ENCODE measurements at regions not wholly inside any gene's neighbourhood (a gene's known extent, or its start where the extent isn't known, plus 50 kb on each side); places are given as distances from the start of the nearest gene placed in this dataset.

DNA sequence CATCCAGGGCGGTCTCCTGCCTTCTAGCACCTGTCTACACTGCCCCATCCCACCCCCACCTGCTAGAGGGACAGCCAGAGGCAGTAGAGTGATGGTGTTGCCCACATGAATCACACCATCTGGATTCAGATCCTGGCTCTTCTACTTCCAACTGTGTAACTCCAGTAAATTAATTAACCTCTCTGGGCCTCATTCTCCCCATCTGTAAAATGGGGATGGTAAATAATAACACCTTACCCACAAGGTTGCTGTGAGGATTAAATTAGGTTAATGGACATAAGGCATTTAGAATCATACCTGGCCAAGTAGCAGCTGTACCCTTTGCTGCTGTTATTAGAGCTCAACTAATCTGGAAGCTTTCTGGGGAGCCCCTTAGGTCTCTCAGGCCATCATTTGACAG is 149.6 kb upstream of the BCOR start:
- DNase-seq (ENCODE audit: low spot score) = no peak
- TF ChIP-seq, protein P1, sequence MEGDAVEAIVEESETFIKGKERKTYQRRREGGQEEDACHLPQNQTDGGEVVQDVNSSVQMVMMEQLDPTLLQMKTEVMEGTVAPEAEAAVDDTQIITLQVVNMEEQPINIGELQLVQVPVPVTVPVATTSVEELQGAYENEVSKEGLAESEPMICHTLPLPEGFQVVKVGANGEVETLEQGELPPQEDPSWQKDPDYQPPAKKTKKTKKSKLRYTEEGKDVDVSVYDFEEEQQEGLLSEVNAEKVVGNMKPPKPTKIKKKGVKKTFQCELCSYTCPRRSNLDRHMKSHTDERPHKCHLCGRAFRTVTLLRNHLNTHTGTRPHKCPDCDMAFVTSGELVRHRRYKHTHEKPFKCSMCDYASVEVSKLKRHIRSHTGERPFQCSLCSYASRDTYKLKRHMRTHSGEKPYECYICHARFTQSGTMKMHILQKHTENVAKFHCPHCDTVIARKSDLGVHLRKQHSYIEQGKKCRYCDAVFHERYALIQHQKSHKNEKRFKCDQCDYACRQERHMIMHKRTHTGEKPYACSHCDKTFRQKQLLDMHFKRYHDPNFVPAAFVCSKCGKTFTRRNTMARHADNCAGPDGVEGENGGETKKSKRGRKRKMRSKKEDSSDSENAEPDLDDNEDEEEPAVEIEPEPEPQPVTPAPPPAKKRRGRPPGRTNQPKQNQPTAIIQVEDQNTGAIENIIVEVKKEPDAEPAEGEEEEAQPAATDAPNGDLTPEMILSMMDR (IDR thresholded peaks at IDR 0.05; ENCODE audit: extremely low read depth, missing control alignments) = no peak

GRCh38 chrX:40245488-40246071 is 147.8 kb upstream of the BCOR start:
- TF ChIP-seq, protein P1 (IDR thresholded peaks at IDR 0.05; ENCODE audit: extremely low read depth, missing control alignments) = no peak

GRCh38 chrX:40244980-40245379 is 147.2 kb upstream of the BCOR start:
- TF ChIP-seq, protein P1 (IDR thresholded peaks at IDR 0.05; ENCODE audit: extremely low read depth, missing control alignments) = no peak
- no peak for DNase-seq (ENCODE audit: low spot score)

More at GRCh38 chrX:40245488-40246071, 147.8 kb upstream of the BCOR start:
- no peak for DNase-seq (ENCODE audit: low spot score)

DNA sequence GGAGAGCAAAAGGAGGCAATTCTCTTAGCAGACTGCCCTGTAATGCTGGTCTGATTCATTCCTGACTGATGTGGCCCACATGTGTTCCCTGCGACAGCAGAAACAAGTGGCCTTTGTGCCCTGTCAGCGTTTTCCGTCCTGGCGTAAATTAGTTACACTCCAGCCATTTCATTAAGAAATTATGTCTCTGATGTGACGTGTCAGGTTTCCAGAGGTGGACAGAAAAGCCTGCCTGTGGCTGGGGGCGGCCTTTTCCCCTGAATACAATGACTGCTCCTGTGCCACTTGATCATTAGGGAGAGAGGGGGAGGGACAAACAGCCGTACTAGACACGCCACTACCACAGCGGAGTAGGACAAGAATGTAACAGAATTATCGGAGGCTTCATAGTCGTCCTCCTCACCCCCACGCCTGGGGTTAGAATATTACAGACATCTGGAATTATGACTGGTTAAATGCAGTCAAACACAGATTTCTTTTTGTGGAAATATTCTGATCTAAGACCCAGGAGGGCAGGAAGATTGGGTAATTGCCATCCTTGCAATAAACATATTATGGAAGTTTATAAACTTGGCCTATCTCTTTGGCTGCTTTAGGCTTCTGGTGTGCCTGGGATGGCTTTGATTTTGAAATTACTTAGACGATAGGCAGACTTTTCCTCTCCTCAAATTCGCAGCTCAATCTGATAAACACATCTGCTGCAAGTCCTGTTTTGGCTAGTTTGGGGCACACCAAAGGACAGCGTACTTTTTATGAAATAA is 146.2 kb upstream of the BCOR start:
- DNase-seq (ENCODE audit: low spot score) = no peak
- TF ChIP-seq, protein P1 (IDR thresholded peaks at IDR 0.05; ENCODE audit: extremely low read depth, missing control alignments) = no peak

- DNase-seq (ENCODE audit: low spot score) = no peak
- TF ChIP-seq, protein P1 (IDR thresholded peaks at IDR 0.05; ENCODE audit: extremely low read depth, missing control alignments) = no peak
Observed at GRCh38 chrX:40240844-40241243, 143.1 kb upstream of the BCOR start.

GRCh38 chrX:40237731-40238178 is 140.0 kb upstream of the BCOR start:
- no peak for DNase-seq (ENCODE audit: low spot score)
- TF ChIP-seq, protein P1 (IDR thresholded peaks at IDR 0.05; ENCODE audit: extremely low read depth, missing control alignments) = no peak

DNA sequence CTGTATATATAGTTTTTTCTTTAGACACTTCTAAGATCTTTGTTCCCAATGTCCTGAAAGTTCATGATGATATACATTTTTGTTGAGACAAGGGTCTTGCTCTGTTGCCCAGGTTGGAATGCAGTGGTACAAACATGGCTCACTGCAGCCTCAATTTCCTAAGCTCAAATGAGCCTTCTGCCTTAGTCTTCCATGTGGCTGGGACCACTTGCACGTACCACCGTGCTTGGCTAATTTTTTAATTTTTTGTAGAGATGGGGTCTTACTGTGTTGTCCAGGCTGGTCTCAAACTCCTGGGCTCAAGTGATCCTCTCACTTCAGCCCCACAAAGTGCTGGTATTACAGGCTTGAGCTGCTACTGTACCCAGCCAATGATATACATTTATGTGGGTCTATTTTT is 132.9 kb upstream of the BCOR start:
- DNase-seq (ENCODE audit: low spot score) = no peak
- TF ChIP-seq, protein P1 (IDR thresholded peaks at IDR 0.05; ENCODE audit: extremely low read depth, missing control alignments) = no peak

All from GM20000 (cell line).